Dermis blood vessel endothelial cell (primary cell): ENCODE measurements at regions not wholly inside any gene's neighbourhood (a gene's known extent, or its start where the extent isn't known, plus 50 kb on each side); places are given as distances from the start of the nearest gene placed in this dataset.
A peak's percentile ranks its signal among the peaks of the same experiment; 100 is the strongest.
"Not testable (repeated sequence)": the region's sequence is repeated elsewhere in the genome, so short reads cannot be mapped to it uniquely, and the experiment has no call there.

Experiments
- DNase-seq: peaks from one replicate; pipeline ENCODE4 v3.0.0; 2010

DNA sequence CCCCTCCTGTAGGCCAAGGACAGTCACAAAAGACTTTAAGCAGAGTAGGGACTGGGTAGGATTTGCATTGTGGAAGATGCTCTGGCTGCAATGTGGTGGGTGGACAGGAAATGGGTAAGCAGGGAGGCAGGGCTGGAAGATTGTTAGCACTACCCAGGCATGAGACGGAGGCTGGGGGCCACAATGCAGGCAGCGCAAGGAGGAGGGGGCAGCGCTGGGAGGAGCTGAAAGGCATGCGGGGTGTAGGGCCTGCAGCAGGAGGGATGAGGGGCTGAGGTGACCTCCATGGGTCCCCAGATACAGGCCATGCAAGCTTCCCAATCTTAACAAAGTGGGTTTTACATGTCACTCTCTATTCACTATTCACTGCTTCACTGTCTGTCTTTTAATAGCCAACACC, 213.1 kb downstream of the CXCL12 start:
- DNase-seq: no peak

- no peak for DNase-seq
These were observed 216.4 kb downstream of the CXCL12 start for GRCh38 chr10:44168478-44168877.

GRCh38 chr10:44167752-44168151, 217.1 kb downstream of the CXCL12 start:
- DNase-seq: no peak

DNA sequence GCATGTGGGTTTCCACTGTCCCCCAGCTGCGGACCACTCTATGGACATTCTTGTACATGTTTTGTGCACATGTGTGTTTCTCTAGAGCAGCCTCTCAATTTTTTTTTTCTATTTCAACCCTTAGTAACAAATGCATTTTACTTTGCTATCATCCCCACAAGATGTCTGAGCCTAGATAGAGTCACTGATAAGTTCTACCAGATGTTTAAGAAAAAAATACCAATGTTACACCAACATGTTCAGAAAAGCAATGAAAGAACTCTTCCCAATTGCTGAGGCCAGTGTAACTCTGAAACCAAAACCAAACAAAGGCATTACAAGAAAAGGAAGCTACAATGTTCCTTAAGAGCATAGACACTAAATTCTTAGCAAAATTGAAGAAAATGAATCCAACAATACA, 218.5 kb downstream of the CXCL12 start:
- no peak for DNase-seq

- no peak for DNase-seq
These were observed 220.5 kb downstream of the CXCL12 start for GRCh38 chr10:44164251-44164956.

- DNase-seq: no peak
These were observed 223.7 kb downstream of the CXCL12 start for GRCh38 chr10:44161184-44161583.

GRCh38 chr10:44157574-44157973, 227.3 kb downstream of the CXCL12 start:
- DNase-seq: no peak

DNA sequence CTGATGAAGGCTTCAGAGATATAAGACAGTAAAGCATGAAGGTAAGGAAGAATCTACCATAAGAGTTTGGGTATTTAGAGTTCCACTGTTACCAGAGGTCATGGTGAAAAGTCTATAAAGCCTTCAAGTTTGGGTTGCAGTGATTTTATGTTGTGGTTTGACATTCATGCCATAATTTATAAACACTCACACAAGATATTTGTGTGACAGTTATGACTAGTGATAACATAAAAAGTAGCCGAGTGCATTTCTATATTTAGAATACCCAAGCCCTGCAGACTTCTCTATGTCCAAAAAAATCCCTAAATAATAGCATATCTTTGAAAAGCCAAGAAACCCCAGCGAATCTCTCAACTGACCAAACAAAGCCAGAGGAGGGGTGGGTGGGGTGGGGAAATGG, 229.9 kb downstream of the CXCL12 start:
- no peak for DNase-seq

- no peak for DNase-seq
These were observed 230.8 kb downstream of the CXCL12 start for GRCh38 chr10:44153918-44154670.

- DNase-seq: no peak
These were observed 241.3 kb downstream of the CXCL12 start for GRCh38 chr10:44143556-44143955.

GRCh38 chr10:44132361-44133289, 252.3 kb downstream of the CXCL12 start:
- peak; percentile 5 for DNase-seq

- no peak for DNase-seq
These were observed 258.6 kb downstream of the CXCL12 start for GRCh38 chr10:44126291-44126717.

- no peak for DNase-seq
These were observed 259.0 kb downstream of the CXCL12 start for GRCh38 chr10:44125879-44126278.

GRCh38 chr10:44118500-44118899, 266.4 kb downstream of the CXCL12 start:
- DNase-seq: no peak

GRCh38 chr10:44116474-44116873, 268.4 kb downstream of the CXCL12 start:
- no peak for DNase-seq

GRCh38 chr10:44115516-44115915, 269.4 kb downstream of the CXCL12 start:
- DNase-seq: no peak

DNA sequence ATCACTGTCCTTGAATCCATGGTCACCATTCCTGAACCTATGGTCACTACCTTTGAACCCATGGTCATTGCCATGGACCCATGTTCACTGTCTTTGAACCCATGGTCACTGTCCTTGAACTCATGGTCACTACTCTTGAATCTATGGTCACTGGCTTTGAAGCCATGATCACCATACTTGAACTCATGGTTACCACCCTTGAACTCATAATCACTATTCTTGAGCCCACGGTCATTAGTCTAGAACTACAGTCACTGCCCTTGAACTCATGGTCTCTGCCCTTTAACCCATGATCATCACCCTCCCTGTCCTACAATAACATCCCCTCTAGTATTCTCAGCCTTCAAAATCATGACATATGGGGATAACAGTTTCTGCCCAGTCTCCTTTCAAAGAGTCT, 270.5 kb downstream of the CXCL12 start:
- no peak for DNase-seq

- peak; percentile 31 for DNase-seq
These were observed 272.6 kb downstream of the CXCL12 start for GRCh38 chr10:44112280-44112679.

- no peak for DNase-seq
These were observed 279.2 kb downstream of the CXCL12 start for GRCh38 chr10:44105696-44106095.

GRCh38 chr10:44102726-44103255, 282.1 kb downstream of the CXCL12 start:
- DNase-seq: no peak

- no peak for DNase-seq
These were observed 283.8 kb downstream of the CXCL12 start for GRCh38 chr10:44101082-44101481.

- DNase-seq: no peak
These were observed 285.4 kb downstream of the CXCL12 start for GRCh38 chr10:44099511-44099910.

DNA sequence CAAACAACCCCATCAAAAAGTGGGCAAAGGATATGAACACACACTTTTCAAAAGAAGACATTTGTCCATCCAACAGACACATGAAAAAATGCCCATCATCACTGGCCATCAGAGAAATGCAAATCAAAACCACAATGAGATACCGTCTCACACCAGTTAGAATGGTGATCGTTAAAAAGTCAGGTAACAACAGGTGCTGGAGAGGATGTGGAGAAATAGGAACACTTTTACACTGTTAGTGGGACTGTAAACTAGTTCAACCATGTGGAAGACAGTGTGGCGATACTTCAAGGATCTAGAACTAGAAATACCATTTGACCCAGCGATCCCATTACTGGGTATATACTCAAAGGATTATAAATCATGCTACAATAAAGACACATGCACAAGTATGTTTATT, 288.7 kb downstream of the CXCL12 start:
- not testable (repeated sequence) for DNase-seq
